ENCODE measurements at regions not wholly inside any gene's neighbourhood (a gene's known extent, or its start where the extent isn't known, plus 50 kb on each side); places are given as distances from the start of the nearest gene placed in this dataset.
"Not testable (repeated sequence)": the region's sequence is repeated elsewhere in the genome, so short reads cannot be mapped to it uniquely, and the experiment has no call there.

- DNase-seq (ENCODE audit: low read depth) = no peak
Measured at GRCh38 chr9:7542693-7543092, 256.9 kb downstream of the DMAC1 start.

GRCh38 chr9:7542126-7542525 lies 257.5 kb downstream of the DMAC1 start:
- no peak for DNase-seq (ENCODE audit: low read depth)

- no peak for DNase-seq (ENCODE audit: low read depth)
Measured at GRCh38 chr9:7536310-7536939, 263.2 kb downstream of the DMAC1 start.

GRCh38 chr9:7534211-7534935 lies 265.2 kb downstream of the DMAC1 start:
- DNase-seq (ENCODE audit: low read depth) = no peak

- DNase-seq (ENCODE audit: low read depth) = no peak
Measured at GRCh38 chr9:7533376-7534090, 266.0 kb downstream of the DMAC1 start.

- no peak for DNase-seq (ENCODE audit: low read depth)
Measured at GRCh38 chr9:7523426-7524043, 276.0 kb downstream of the DMAC1 start.

GRCh38 chr9:7520396-7520795 lies 279.2 kb downstream of the DMAC1 start:
- DNase-seq (ENCODE audit: low read depth) = no peak

GRCh38 chr9:7516376-7516775 lies 283.2 kb downstream of the DMAC1 start:
- DNase-seq (ENCODE audit: low read depth) = no peak

- no peak for DNase-seq (ENCODE audit: low read depth)
Measured at GRCh38 chr9:7510199-7510598, 289.4 kb downstream of the DMAC1 start.

- DNase-seq (ENCODE audit: low read depth) = no peak
Measured at GRCh38 chr9:7509576-7510145, 289.9 kb downstream of the DMAC1 start.

- no peak for DNase-seq (ENCODE audit: low read depth)
Measured at GRCh38 chr9:7508516-7508915, 291.1 kb downstream of the DMAC1 start.

GRCh38 chr9:7507566-7508270 lies 291.9 kb downstream of the DMAC1 start:
- DNase-seq (ENCODE audit: low read depth) = no peak

- DNase-seq (ENCODE audit: low read depth) = no peak
Measured at GRCh38 chr9:7507026-7507425, 292.6 kb downstream of the DMAC1 start.

GRCh38 chr9:7500521-7500920 lies 299.1 kb downstream of the DMAC1 start:
- no peak for DNase-seq (ENCODE audit: low read depth)

GRCh38 chr9:7491641-7492040 lies 307.9 kb downstream of the DMAC1 start:
- DNase-seq (ENCODE audit: low read depth) = no peak

- no peak for DNase-seq (ENCODE audit: low read depth)
Measured at GRCh38 chr9:7490317-7491108, 309.1 kb downstream of the DMAC1 start.

- DNase-seq (ENCODE audit: low read depth) = no peak
Measured at GRCh38 chr9:7489036-7489435, 310.5 kb downstream of the DMAC1 start.

GRCh38 chr9:7484014-7484413 lies 315.6 kb downstream of the DMAC1 start:
- not testable (repeated sequence) for DNase-seq (ENCODE audit: low read depth)

GRCh38 chr9:7481570-7481969 lies 318.0 kb downstream of the DMAC1 start:
- DNase-seq (ENCODE audit: low read depth) = no peak

GRCh38 chr9:7479300-7479699 lies 320.3 kb downstream of the DMAC1 start:
- no peak for DNase-seq (ENCODE audit: low read depth)

GRCh38 chr9:7478646-7479045 lies 320.9 kb downstream of the DMAC1 start:
- no peak for DNase-seq (ENCODE audit: low read depth)
